Activated CD4-positive, alpha-beta T cell treated with anti-CD3 and anti-CD28 coated beads for 48 hours (primary cell): ENCODE measurements at regions not wholly inside any gene's neighbourhood (a gene's known extent, or its start where the extent isn't known, plus 50 kb on each side); places are given as distances from the start of the nearest gene placed in this dataset.
"Not testable (repeated sequence)": the region's sequence is repeated elsewhere in the genome, so short reads cannot be mapped to it uniquely, and the experiment has no call there.

Experiments used
- DNase-seq: peaks from one replicate; pipeline ENCODE4 v3.0.0-alpha.2; 2020

- no peak for DNase-seq
Observed at GRCh38 chr9:73095425-73095824, 56.2 kb upstream of the ANXA1 start.

GRCh38 chr9:73093740-73094379, 57.8 kb upstream of the ANXA1 start:
- no peak for DNase-seq

GRCh38 chr9:73093016-73093739, 58.5 kb upstream of the ANXA1 start:
- DNase-seq, result no peak

- DNase-seq, result no peak
Observed at GRCh38 chr9:73091909-73092308, 59.8 kb upstream of the ANXA1 start.

- no peak for DNase-seq
Observed at GRCh38 chr9:73090214-73090613, 61.5 kb upstream of the ANXA1 start.

GRCh38 chr9:73089304-73089985, 62.2 kb upstream of the ANXA1 start:
- no peak for DNase-seq

GRCh38 chr9:73087876-73088275, 63.8 kb upstream of the ANXA1 start:
- not testable (repeated sequence) for DNase-seq

GRCh38 chr9:73083519-73083918, 68.1 kb upstream of the ANXA1 start:
- no peak for DNase-seq

- no peak for DNase-seq
Observed at GRCh38 chr9:73081979-73082657, 69.5 kb upstream of the ANXA1 start.

GRCh38 chr9:73080110-73080694, 71.5 kb upstream of the ANXA1 start:
- DNase-seq, result no peak

- no peak for DNase-seq
Observed at GRCh38 chr9:73079326-73079725, 72.3 kb upstream of the ANXA1 start.

GRCh38 chr9:73077625-73078030, 74.0 kb upstream of the ANXA1 start:
- no peak for DNase-seq

GRCh38 chr9:73076970-73077369, 74.7 kb upstream of the ANXA1 start:
- DNase-seq, result no peak

GRCh38 chr9:73074176-73074708, 77.4 kb upstream of the ANXA1 start:
- no peak for DNase-seq

GRCh38 chr9:73073337-73074175, 78.1 kb upstream of the ANXA1 start:
- DNase-seq, result no peak

- peak; percentile 20 for DNase-seq
Observed at GRCh38 chr9:73067074-73067473, 84.6 kb upstream of the ANXA1 start.

GRCh38 chr9:73065439-73065838, 86.2 kb upstream of the ANXA1 start:
- DNase-seq, result no peak

- DNase-seq, result no peak
Observed at GRCh38 chr9:73064315-73064714, 87.3 kb upstream of the ANXA1 start.

- DNase-seq, result no peak
Observed at GRCh38 chr9:73061146-73061545, 90.5 kb upstream of the ANXA1 start.

- DNase-seq, result no peak
Observed at GRCh38 chr9:73059247-73059646, 92.4 kb upstream of the ANXA1 start.

GRCh38 chr9:73056245-73056644, 95.4 kb upstream of the ANXA1 start:
- no peak for DNase-seq

- no peak for DNase-seq
Observed at GRCh38 chr9:73054091-73054490, 97.6 kb upstream of the ANXA1 start.
